Esophagus muscularis mucosa (tissue), 3 donors: ENCODE measurements at regions not wholly inside any gene's neighbourhood (a gene's known extent, or its start where the extent isn't known, plus 50 kb on each side); places are given as distances from the start of the nearest gene placed in this dataset.

Experiments used
- POLR2AphosphoS5 ChIP-seq, 2 donors: sonication (generic); formaldehyde crosslinking; IDR thresholded peaks; one replicate each; pipeline ENCODE4 v1.6.1; 2017; ENCODE audit warnings: antibody characterized with exemption in 2 of 2
- TF ChIP-seq, protein P1 (sequence below), 3 experiments: fragments of 200-600 bp in 2 of 3; fragments of 450-650 bp in 1 of 3; sonication (generic) in 2 of 3; IDR thresholded peaks; one replicate each; pipeline ENCODE4 v1.5.1; 2017 to 2019; ENCODE audit warnings: antibody characterized with exemption in 3 of 3, mild to moderate bottlenecking in 2 of 3, moderate library complexity in 1 of 3

DNA sequence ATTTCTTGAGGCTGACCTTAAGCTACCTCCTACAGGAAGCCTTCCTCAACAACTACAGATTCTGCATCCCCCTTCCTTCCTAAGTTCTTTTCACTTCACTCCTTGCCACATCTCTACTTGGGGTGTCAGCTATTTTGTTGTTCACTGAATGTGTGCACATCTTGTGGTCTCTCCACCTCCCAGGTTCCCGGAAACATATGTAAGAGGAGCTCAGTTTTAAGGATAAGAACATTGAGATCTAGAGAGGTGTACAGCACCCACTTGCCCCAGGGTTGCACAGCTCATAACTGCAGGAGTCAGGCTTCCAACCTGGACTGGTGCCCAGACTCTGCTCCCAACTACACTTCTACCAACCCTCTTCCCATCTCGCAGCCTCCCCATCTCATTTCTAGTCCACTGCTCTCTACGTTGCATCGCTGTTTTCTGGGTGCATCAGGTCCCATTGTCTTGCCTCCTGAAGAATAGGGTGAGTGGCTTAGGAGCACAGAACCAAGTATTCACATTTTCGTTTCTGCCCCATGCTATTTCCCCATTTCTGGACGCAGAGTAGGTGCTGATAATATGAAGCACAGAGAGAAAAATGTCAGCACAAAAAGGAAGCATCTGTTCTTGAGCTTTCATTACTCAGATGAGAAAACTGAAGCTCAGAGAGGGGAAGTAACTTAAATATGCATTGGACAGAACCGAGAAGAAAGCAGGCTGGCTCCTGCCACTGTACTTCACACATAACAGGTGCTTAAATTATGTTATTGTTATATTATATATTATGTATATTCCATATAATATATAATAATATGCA, 292.0 kb upstream of the CCL2 start:
- TF ChIP-seq, protein P1, sequence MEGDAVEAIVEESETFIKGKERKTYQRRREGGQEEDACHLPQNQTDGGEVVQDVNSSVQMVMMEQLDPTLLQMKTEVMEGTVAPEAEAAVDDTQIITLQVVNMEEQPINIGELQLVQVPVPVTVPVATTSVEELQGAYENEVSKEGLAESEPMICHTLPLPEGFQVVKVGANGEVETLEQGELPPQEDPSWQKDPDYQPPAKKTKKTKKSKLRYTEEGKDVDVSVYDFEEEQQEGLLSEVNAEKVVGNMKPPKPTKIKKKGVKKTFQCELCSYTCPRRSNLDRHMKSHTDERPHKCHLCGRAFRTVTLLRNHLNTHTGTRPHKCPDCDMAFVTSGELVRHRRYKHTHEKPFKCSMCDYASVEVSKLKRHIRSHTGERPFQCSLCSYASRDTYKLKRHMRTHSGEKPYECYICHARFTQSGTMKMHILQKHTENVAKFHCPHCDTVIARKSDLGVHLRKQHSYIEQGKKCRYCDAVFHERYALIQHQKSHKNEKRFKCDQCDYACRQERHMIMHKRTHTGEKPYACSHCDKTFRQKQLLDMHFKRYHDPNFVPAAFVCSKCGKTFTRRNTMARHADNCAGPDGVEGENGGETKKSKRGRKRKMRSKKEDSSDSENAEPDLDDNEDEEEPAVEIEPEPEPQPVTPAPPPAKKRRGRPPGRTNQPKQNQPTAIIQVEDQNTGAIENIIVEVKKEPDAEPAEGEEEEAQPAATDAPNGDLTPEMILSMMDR (IDR thresholded peaks at IDR 0.05) = no peak
- no peak for TF ChIP-seq POLR2AphosphoS5 (IDR thresholded peaks at IDR 0.05)
